GM18508 (cell line): ENCODE measurements at regions not wholly inside any gene's neighbourhood (a gene's known extent, or its start where the extent isn't known, plus 50 kb on each side); places are given as distances from the start of the nearest gene placed in this dataset.
"Not testable (repeated sequence)": the region's sequence is repeated elsewhere in the genome, so short reads cannot be mapped to it uniquely, and the experiment has no call there.

ENCODE experiments used
- ATAC-seq: cut with Tn5 transposase; IDR thresholded peaks from one replicate; pipeline ENCODE4 v1.9.1; 2021; ENCODE audit warnings: moderate number of reproducible peaks; ENCODE audit not compliant: insufficient read depth, unreplicated experiment

DNA sequence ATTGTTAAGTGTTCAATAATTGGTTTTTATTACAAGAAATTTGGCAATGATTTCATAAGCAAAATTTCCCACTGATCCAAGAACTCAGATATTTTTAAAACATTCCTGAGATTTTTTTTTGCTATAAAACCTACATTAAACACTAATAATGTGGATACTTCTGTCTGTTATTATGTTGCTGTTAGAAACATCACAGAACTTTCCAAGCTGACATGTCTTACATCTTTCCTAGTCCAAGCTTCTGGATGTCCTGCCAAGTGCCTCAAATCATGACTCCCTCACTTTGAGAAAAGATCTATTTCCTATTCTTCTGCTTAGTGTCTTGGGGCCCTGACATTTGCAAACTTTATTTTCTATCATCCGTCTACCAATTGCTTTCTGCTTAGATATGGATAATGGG lies 110.8 kb downstream of the RFPL4B start:
- no peak for ATAC-seq

DNA sequence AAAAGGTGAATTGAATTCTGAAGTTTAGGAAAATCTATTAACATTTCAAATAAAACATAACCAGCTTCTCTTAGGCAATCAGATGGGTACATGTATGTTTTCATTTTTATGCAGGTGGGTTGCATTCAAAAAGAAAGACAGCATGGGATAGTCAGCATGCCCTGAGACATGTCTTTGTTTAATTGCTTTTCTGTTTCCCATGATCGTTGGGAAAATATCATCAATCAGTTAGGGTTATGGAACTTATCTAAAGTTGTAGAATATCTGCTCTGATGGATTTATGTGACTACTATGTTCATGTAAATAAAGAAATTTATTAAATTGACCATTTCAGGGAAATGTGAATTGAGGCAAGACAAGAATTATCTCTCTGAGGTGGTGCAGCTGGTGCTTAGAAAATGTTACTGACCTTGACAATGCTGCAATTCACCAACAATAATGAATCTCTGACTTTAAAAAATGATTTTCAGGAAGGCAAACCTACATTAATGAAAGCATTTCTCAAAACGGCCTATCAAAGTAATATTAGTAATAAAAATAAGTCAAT lies 112.7 kb downstream of the RFPL4B start:
- ATAC-seq = no peak

DNA sequence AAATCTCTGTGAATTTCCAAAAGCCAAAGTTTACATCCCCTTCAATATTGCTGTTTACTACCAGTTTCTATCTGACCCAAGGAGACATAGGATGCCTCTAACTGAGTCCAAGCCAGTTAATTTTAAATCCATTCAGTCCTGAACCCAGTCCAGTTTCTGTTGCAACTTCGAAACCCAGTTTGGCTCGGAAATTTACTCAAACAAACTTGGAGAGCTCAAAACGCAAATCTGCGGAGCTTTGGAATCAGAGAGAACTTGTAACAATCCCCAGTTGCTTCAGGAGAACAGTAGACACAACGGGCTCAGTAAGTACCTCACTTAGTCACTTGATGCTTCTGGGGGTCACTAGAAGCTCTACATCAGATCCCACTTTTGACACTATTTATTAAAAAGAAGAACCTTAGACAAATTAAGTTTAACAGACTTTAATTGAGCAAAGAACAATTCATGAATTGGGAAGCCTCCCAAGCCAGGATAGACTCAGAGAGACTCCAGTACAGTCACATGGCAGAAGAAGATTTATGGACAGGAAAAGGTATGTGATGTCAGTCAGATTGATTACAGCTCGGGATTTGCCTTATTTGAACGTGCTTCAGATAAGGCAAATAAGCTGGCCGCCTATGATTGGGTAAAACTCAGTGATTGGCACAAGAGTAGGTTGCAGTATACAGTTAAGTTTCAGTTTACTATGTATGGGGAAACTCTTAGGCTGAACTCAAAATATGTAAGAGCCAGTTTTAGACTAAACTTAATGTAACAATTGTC lies 118.0 kb downstream of the RFPL4B start:
- no peak for ATAC-seq

DNA sequence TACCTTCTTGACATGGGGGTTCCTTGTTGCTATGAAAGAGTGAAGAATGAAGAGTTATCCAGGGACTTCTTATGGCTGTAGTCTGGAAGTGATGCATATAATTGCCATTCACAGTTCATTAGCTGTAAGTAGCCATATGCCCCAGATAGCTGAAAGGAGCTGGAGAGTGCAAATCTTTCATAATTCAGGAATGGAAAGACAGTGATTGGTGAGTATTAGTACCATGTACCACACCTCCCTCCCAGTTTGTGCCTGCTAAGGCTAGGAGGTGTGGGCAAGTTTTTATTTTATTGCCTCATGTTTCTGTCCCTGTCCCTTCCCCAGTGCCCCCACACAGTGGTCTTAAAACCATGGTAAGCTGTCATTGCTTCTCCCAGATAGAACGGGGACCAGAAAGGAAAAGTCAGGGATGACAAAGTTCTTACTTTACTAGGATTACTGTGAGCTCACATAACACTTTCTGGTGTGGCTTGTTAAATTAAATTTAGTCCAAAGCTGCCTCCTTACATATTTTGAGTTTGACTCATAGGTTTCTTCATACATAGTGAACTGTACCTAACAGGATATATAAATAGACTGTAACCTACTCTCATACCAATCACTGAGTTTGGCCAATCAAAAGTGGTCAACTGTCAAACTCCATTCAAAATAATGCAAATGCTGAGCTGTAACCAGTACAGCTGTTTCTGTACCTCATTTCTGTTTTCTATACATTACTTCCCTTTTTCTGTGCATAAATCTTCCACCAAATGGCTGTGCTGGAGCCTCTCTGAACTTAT lies 119.4 kb downstream of the RFPL4B start:
- peak; percentile 75 for ATAC-seq

DNA sequence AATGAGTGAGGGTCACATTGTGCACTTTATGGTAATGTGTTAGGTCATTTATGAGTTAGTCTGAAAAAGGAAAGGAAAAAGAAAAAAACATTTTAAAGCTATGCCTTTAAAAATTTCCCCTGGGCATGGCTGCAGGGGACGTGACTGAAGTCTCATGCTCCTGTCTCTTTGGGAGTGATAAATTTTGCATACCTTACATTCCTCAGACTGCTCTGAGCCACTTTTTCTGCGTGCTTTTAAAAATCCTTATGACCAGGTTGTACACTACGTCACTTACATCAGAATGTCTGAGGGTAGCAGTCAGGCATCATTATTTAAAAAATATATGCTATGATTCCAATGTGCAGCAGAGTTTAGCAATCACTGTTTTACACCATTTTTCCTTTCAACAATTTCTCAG lies 121.2 kb downstream of the RFPL4B start:
- ATAC-seq = no peak

DNA sequence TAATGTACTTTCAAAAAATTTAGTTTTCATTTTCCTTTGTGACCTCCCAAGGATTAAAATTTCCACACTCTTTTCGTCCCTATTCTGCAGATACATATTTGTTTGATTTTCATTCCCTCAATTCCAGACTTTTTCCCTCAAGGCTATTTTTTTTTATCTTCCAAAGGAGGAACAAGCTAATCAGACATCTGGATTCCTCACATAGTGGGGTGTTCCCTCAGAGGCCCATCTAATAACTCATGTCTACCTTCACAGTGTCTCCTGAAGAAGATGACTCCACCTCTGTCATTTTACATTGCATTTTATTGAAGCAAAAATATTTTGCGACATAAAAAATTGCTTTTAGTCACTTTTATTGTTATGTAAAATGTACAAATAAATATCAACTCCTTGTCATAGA lies 122.2 kb downstream of the RFPL4B start:
- no peak for ATAC-seq

DNA sequence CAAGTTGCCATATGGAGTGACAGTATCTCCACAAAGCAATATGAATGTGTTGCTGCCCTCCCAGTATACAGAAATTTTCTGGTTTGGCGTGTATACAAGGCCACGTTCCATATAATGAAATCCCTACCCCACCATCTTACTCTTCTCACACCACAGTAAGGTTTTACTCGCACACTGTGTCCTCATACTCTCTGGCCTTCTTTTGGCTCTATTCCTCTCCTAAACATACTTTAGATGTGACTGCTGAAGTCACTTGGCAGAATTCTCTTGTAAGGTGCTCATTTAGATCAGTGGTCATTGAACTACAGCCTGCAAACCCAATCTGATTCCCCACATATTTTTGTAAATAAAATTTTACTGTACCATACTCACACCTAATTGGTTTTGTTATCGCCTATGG lies 123.2 kb downstream of the RFPL4B start:
- ATAC-seq = no peak

DNA sequence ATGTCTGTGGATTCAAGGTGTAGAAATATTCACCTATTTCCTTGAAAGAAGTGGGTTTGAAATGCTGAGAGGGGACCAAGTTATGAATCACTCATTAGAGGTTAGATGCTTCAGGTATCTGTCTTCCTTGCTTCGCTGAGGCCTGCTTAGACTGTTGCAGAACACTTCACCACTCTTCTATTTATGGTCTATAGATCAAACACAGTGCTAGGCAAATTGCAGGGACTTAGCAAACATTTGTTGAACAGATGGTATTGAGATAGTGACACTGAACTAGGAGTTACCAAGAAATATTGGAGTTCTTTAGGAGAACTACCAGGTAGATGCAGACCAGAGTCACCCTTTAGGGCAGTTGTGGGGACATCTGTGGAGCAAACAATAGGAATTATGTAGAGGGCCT lies 123.8 kb downstream of the RFPL4B start:
- no peak for ATAC-seq

DNA sequence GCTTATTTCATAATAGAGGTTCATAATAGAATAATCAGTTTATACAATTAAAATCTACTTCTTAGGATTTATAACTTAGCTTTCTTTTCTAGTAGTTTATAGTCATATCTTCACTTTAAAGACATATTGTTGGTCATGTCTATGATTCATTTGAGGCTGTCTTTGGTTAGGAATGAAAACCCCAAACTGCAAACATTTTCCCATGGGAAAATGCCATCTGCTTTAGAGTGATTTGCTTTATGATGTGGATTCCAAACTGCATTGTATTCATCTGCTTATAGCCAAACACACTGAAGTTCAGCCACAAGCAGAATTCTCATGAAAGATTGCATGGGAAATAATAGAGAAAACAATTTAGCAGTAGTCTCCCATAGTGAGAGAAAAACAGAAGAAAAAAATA lies 128.0 kb downstream of the RFPL4B start:
- no peak for ATAC-seq

DNA sequence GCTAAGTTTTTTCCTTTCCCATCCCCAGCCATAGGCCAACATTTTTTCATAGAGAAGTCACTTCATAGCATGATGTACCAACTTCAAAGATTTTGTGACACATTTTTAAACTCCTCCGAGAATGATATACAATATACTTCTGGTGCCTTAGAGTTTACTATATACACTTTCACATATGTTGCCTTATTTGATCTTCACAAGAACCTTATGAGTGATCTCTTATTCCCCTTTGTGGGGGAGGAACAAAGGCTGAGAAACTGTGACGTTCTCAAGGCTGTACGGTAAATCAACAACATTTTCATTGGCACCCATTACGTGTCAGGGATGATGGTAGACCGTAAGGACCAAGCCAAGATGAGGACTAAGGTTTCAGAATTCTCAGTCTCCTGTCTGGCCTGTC lies 130.0 kb downstream of the RFPL4B start:
- ATAC-seq = no peak

DNA sequence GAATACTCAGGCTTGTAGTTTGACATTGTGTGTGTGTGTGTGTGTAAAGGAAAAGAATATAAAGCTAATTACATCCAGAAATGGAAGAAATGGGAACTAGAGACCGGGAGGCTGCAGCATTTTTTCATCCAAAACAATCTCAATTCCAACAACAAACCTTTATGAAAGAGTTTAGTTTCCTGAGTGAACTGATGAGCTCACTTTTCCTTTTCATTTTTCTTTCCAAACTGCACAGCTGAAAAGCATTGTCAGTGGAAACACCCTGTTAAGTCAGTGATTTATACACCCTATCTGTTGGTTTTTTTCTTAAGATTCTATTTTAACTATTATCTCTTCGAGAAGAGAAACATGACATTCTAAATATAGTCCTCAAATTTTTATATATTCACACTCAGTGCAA lies 130.9 kb downstream of the RFPL4B start:
- no peak for ATAC-seq

DNA sequence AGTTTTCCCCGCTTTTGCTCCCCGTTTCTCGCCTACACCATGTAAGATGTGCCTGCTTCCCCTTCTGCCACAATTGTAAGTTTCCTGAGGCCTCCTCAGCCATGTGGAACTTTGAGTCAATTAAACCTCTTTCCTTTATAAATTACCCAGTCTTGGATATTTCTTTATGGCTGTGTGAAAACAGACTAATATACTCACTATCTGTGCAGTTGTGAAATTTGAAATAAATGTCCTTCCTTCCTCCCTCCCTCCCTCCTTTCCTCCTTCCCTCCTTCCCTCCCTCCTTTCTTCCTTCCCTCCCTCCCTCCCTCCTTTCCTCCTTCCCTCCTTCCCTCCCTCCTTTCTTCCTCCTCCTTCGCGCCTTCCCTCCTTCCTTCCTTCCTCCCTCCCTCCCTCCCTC lies 132.8 kb downstream of the RFPL4B start:
- not testable (repeated sequence) for ATAC-seq

DNA sequence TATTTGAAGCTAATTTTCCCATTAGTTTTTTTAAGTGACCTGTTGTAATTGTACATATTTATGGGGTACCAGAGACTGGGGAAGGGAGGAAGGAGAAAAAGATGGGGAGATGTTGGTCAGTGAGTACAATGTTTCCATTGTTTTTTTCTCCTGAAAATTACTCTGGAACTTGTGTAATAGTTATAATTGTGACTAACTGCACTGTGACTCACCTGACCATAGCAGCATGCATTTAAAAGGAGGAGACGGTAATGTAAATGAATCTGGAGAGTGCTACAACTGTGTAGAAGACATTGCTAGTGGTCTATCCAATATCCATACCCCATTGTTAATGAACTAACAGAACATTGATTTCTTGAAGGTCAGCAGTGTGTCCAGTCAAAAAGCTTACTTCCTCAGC lies 133.4 kb downstream of the RFPL4B start:
- ATAC-seq = no peak

DNA sequence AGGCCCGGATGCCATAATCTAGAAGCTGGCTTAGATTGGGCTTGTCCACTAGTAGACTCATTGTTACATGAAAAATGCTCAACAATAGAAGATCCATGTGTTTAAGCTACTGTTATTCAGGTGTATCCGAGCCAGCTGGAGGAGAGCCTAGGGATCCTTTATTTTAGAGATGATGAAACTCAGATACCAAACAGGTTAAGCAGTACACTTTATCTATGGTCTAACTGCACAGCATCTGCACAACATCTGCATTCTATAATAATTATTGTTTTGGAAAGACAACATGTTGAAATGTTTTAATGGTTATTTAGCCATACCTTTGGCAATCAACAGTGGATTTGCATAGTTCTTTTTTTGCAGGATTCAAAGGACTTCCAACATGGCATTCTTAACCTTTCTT lies 134.1 kb downstream of the RFPL4B start:
- ATAC-seq = no peak

DNA sequence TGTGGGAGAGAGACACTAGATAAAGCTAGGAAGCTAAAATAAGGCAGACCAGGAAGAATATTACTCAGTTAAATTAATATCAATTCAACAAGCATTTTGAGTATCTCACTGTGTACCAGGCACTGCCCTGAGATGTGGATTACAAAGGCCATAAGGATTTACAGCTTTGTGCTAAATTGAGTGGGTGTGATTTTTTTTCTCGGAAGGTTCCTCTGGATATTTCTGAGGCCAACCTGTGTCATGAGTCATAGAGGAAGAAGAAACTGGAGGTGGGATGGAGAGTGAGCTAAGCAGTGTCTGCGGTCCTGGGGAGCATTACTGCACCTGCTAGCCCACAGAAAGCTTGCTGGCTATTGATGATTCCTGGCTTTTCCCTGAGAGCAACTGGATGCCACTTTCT lies 135.2 kb downstream of the RFPL4B start:
- no peak for ATAC-seq

DNA sequence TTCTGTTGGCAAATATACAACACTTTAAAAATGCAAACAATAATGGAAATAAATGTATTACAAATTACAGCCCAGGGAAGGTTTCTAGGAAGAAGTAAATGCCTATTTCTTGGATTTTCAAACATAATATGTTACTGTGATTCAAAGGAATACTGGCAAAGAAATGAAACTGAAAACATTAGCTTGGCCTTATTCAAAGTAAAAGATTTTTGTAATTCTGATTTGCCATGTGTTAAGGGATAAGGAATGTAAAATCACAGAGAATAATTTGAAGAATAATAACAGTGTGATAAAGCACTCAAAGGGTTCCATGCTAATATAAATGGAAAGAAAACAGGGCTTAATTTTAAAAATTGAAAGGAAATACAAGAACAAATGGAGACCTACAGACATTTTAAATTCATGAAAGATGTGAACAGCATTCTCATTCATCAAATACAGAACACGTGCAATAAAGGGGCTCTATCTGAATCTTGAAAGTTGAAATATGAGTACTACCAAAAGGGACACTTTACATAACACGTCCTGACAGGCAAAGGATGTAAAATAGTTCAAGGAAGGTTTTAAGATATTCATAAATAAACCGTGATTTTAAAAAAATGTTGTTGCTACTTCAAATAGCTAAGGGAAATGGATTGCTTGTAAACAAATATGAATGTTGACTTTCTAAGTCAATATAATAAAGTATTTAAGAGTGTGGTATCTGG lies 138.1 kb downstream of the RFPL4B start:
- ATAC-seq = no peak

DNA sequence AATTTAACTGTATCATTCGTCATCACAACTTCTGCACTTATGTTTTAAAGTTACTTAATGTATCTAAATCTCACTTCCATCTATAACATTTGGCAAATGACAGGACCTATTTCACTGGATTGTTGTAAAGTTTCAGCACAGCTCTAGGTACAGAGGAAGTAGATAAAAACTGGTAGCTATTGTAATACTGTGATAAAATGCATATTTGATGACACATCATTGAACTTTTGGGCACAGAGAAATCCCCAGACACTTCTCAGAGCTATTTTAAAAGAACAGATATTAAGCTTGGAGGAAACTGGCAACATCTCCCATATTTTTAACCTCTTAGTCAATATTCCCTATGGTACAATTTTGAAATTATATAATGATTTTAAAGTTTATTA lies 138.7 kb downstream of the RFPL4B start:
- no peak for ATAC-seq

DNA sequence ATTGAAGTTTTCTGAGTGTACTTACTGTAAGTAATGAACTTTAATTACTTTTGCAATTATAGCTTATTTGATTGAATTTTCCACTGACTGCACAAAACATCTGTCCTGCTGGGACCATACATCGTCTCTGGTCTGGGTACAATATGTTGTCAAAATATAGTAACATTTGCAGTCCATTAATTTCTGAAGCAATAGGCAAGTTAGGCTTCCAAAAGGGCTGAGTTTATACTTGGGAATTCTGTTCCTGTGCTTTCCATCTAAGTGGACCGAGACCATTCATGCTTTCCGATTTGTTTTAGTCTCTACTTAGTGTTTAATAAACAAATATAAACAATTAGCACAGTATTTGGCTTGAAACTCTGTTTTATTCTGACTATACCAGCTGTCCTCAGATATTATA lies 139.3 kb downstream of the RFPL4B start:
- ATAC-seq = no peak

DNA sequence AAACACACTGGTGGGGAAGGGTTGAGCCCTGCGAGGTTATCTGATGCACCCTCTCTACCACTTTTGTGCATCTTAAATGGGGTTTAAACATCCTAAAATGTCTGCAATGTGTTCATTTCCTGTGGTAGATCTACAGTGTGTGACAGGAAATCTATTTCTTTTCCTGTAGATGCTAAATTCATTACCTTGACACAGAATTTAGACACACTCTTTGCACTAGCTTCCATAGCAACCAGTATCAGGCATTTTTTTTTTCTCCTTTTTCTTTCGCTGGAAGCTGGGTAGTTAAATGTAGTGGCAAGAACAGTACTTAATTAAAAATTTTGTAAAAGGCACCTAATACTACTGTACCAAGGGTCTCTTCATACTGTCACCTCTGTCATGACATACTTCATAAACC lies 141.1 kb downstream of the RFPL4B start:
- ATAC-seq = no peak

DNA sequence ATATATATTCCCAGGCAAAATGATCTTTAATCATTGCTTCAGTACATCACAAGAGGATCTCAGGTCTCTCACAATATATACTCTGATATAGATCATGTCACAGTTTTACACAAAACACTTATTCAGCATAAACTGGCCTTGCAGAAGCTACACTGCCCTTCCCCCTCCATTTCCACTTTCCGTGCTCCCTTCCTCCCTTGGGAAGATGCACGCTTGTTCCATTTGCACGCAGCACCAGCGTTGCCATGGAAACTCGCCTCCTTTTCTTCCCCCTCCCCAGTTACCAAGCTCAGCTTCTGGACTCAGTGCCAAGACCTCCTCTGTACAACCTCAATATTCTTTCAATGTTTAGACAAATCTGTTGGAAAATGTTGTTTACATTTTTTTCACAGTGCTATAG lies 154.6 kb downstream of the RFPL4B start:
- ATAC-seq = no peak
